CD8-positive, alpha-beta memory T cell (primary cell): ENCODE measurements at regions not wholly inside any gene's neighbourhood (a gene's known extent, or its start where the extent isn't known, plus 50 kb on each side); places are given as distances from the start of the nearest gene placed in this dataset.

Source experiments
- CTCF ChIA-PET: fragments of 350-600 bp; sonication (Branson Sonifier 250); formaldehyde crosslinking; loops from one replicate; lab custom pipeline; 2021; ENCODE audit warnings: antibody characterized with exemption; lab: Charles Lee
- POLR2A ChIA-PET: fragments of 350-600 bp; sonication (Branson Sonifier 250); formaldehyde crosslinking; loops from one replicate; lab custom pipeline; 2021; ENCODE audit warnings: antibody characterized with exemption; lab: Charles Lee
- DNase-seq, 5 donors: peaks; one replicate each; pipeline versions ENCODE4 v3.0.0 to v3.0.0-alpha.2; 2020 to 2022; ENCODE audit warnings: mixed read lengths in 1 of 5
- H3K27ac ChIP-seq: one replicate; pipeline ENCODE4 v1.7.0; 2013; ENCODE audit warnings: low read depth, mild to moderate bottlenecking, low read length, moderate library complexity
- H3K27me3 ChIP-seq: 2 replicates; pipeline ENCODE4 v1.7.0; 2013; ENCODE audit warnings: low read length, mild to moderate bottlenecking; ENCODE audit not compliant: insufficient read depth, poor library complexity, severe bottlenecking
- H3K36me3 ChIP-seq: 2 replicates; pipeline ENCODE4 v1.7.0; 2013; ENCODE audit warnings: mild to moderate bottlenecking, low read length, moderate library complexity; ENCODE audit not compliant: insufficient read depth
- H3K4me1 ChIP-seq: 2 replicates; pipeline ENCODE4 v1.7.0; 2013; ENCODE audit warnings: mild to moderate bottlenecking, low read length, moderate library complexity; ENCODE audit not compliant: insufficient read depth
- H3K4me3 ChIP-seq: 2 replicates; pipeline ENCODE4 v1.7.0; 2013; ENCODE audit warnings: mild to moderate bottlenecking, low read length
- H3K9me3 ChIP-seq: 2 replicates; pipeline ENCODE4 v1.7.0; 2013; ENCODE audit warnings: mild to moderate bottlenecking, low read length
- H3K27ac Mint-ChIP-seq, 8 donors: one replicate each; pipeline ENCODE4 v1.8.0; 2020 to 2021; ENCODE audit warnings: mixed read lengths in 8 of 8, mild to moderate bottlenecking in 6 of 8, inconsistent platforms in 3 of 8, moderate library complexity in 3 of 8
- H3K27me3 Mint-ChIP-seq, 2 donors: one replicate each; pipeline ENCODE4 v1.8.0; 2020 to 2021; ENCODE audit warnings: mixed read lengths in 2 of 2, mild to moderate bottlenecking in 1 of 2, moderate library complexity in 1 of 2
- H3K36me3 Mint-ChIP-seq, 3 donors: one replicate each; pipeline ENCODE4 v1.8.0; 2020 to 2021; ENCODE audit warnings: mixed read lengths in 3 of 3, inconsistent platforms in 1 of 3, mild to moderate bottlenecking in 1 of 3
- H3K4me1 Mint-ChIP-seq, 3 donors: one replicate each; pipeline ENCODE4 v1.8.0; 2020 to 2021; ENCODE audit warnings: mixed read lengths in 3 of 3, inconsistent platforms in 1 of 3, mild to moderate bottlenecking in 1 of 3
- H3K4me3 Mint-ChIP-seq, 7 donors: one replicate each; pipeline ENCODE4 v1.8.0; 2020 to 2021; ENCODE audit warnings: mixed read lengths in 7 of 7, mild to moderate bottlenecking in 6 of 7, moderate library complexity in 4 of 7, inconsistent platforms in 2 of 7
- H3K9me3 Mint-ChIP-seq, 5 donors: one replicate each; pipeline ENCODE4 v1.8.0; 2020 to 2022; ENCODE audit warnings: mixed read lengths in 5 of 5, mild to moderate bottlenecking in 3 of 5, moderate library complexity in 2 of 5, inconsistent platforms in 1 of 5

DNA sequence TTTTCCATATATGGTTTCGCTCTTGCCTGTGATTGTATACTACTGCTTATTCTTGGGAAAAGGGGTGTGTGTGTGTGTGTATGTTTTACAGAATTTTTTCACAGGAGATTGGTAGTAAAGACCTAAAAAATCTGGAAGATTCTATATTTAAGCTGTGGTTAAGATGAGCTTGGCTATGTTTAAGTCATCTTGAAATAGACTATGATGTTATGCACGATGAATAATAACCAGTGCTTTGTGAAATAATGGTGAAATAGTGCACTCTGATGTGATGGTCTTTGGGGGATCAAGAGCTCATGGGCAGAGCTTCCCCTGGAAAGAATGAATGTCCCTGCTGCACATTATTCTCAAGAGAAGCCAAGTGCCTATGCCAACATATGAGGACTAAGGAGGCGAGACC is 301.0 kb downstream of the ACTL7B start:
- CTCF ChIA-PET = no interaction called here

DNA sequence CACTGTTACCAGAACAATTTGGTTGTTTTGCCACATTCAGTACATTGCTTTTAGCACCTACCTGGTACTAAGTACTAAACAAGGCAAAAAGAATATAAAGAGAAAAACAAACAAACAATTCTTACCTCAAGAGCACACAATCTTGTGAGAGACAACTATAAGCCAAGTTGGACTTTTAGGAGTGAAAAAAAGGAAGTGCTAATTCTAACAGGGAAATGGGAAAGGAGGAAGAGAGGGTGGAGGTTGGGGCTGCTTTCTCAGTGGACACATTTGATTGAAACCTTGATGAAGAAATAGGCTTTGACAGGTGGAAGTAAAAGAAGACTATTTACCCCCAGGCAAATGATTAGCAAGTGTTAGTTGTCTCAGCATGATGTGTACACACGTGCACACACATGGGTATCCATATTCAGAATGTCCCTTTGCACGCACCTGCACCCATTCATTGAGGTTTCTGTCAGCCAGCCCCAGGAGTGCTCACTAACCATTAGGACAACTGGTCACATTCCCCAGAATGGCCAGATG is 302.6 kb downstream of the ACTL7B start:
- Histone ChIP-seq H3K4me3 (no peak overlapping the region), H3K4me1 (no peaks in the 10 kb centered on the region), H3K36me3 (no peaks in the 10 kb centered on the region), H3K27ac (no peak overlapping the region), H3K9me3 (no peaks in the 10 kb centered on the region), H3K27me3 (no peaks in the 10 kb centered on the region)
- CTCF ChIA-PET = no interaction called here
- Mint-ChIP-seq H3K27me3 (peaks cover 0 to 6% of the 10 kb centered on the region in 2 donors), H3K27ac (no peak overlapping the region), H3K9me3 (peaks cover 0 to 2% (median 0%) of the 10 kb centered on the region in 5 donors), H3K36me3 (no peaks in the 10 kb centered on the region), H3K4me1 (no peaks in the 10 kb centered on the region), H3K4me3 (no peak overlapping the region)
- POLR2A ChIA-PET = no interaction called here
- DNase-seq = no peak

More for the DNA sequence above, 301.0 kb downstream of the ACTL7B start:
- Histone ChIP-seq H3K9me3 (no peaks in the 10 kb centered on the region), H3K36me3 (no peaks in the 10 kb centered on the region), H3K4me3 (no peak overlapping the region), H3K4me1 (no peaks in the 10 kb centered on the region), H3K27me3 (no peaks in the 10 kb centered on the region), H3K27ac (no peak overlapping the region)
- H3K36me3 Mint-ChIP-seq = no peaks in the 10 kb centered on the region
- no peaks in the 10 kb centered on the region for H3K4me1 Mint-ChIP-seq
- H3K27ac Mint-ChIP-seq = no peak overlapping the region
- no peak overlapping the region for H3K4me3 Mint-ChIP-seq
- H3K9me3 Mint-ChIP-seq = peaks cover 0 to 2% (median 0%) of the 10 kb centered on the region in 5 donors
- DNase-seq = no peak
- peaks cover 0 to 6% of the 10 kb centered on the region in 2 donors for H3K27me3 Mint-ChIP-seq
- POLR2A ChIA-PET = no interaction called here

DNA sequence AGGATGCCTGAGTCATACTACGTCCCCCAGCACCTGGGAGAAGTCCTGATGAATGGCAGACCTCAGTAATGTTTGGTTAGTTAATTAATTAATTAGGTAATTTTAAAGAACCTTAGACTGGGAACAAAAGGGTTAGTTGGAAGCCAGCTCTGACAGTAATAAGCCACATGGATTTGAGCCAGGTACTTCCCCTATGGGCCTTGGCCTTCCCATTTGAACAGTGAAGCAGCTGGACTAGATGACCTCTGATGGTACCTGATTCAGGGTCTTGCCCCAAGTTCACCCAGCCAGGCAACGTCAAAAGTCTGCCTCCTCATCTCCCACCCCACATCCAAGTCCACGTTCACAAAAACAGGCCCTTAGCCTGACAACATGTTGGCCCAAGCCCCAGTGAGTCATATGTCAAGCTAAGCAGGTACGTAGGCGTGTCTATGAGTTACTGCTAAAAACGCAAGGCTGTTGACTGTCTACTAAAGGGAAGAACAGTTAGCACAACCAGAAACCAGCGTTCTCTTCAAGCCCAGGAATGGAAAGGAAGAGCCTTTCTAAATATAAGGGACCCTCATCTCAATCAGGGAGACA is 303.2 kb downstream of the ACTL7B start:
- no peaks in the 10 kb centered on the region for H3K4me1 Mint-ChIP-seq
- Histone ChIP-seq H3K27ac (no peak overlapping the region), H3K4me3 (no peak overlapping the region), H3K9me3 (no peaks in the 10 kb centered on the region), H3K4me1 (no peaks in the 10 kb centered on the region), H3K27me3 (no peaks in the 10 kb centered on the region), H3K36me3 (no peaks in the 10 kb centered on the region)
- H3K36me3 Mint-ChIP-seq = no peaks in the 10 kb centered on the region
- H3K27ac Mint-ChIP-seq = no peak overlapping the region
- POLR2A ChIA-PET = no interaction called here
- CTCF ChIA-PET = no interaction called here
- H3K9me3 Mint-ChIP-seq = peaks cover 0 to 2% (median 0%) of the 10 kb centered on the region in 5 donors
- H3K4me3 Mint-ChIP-seq = no peak overlapping the region
- DNase-seq = no peak
- H3K27me3 Mint-ChIP-seq = peaks cover 0 to 6% of the 10 kb centered on the region in 2 donors

GRCh38 chr9:108551030-108551841 is 304.6 kb downstream of the ACTL7B start:
- no peaks in the 10 kb centered on the region for H3K4me1 ChIP-seq
- no peak overlapping the region for H3K27ac ChIP-seq
- H3K4me3 ChIP-seq = no peak overlapping the region
- CTCF ChIA-PET = no interaction called here
- no peak for DNase-seq
- H3K9me3 Mint-ChIP-seq = peaks cover 0 to 2% (median 0%) of the 10 kb centered on the region in 5 donors
- peaks cover 0 to 6% of the 10 kb centered on the region in 2 donors for H3K27me3 Mint-ChIP-seq
- H3K27me3 ChIP-seq = no peaks in the 10 kb centered on the region
- H3K9me3 ChIP-seq = no peaks in the 10 kb centered on the region
- no peaks in the 10 kb centered on the region for H3K36me3 ChIP-seq
- peak overlapping the region in 1 of 8 donors; percentile 43 for H3K27ac Mint-ChIP-seq
- no peaks in the 10 kb centered on the region for H3K4me1 Mint-ChIP-seq
- no peaks in the 10 kb centered on the region for H3K36me3 Mint-ChIP-seq
- POLR2A ChIA-PET = no interaction called here
- no peak overlapping the region for H3K4me3 Mint-ChIP-seq

GRCh38 chr9:108550106-108550505 is 305.7 kb downstream of the ACTL7B start:
- H3K4me3 Mint-ChIP-seq = peak overlapping the region in 1 of 7 donors; percentile 13
- H3K27ac ChIP-seq = no peak overlapping the region
- H3K27ac Mint-ChIP-seq = no peak overlapping the region
- peaks cover 0 to 6% of the 10 kb centered on the region in 2 donors for H3K27me3 Mint-ChIP-seq
- peaks cover 0 to 2% (median 0%) of the 10 kb centered on the region in 5 donors for H3K9me3 Mint-ChIP-seq
- ChIA-PET CTCF (no interaction called here), POLR2A (no interaction called here)
- H3K36me3 Mint-ChIP-seq = no peaks in the 10 kb centered on the region
- H3K4me3 ChIP-seq = no peak overlapping the region
- H3K4me1 Mint-ChIP-seq = no peaks in the 10 kb centered on the region
- H3K36me3 ChIP-seq = no peaks in the 10 kb centered on the region
- no peaks in the 10 kb centered on the region for H3K9me3 ChIP-seq
- no peaks in the 10 kb centered on the region for H3K4me1 ChIP-seq
- no peaks in the 10 kb centered on the region for H3K27me3 ChIP-seq
- no peak for DNase-seq

DNA sequence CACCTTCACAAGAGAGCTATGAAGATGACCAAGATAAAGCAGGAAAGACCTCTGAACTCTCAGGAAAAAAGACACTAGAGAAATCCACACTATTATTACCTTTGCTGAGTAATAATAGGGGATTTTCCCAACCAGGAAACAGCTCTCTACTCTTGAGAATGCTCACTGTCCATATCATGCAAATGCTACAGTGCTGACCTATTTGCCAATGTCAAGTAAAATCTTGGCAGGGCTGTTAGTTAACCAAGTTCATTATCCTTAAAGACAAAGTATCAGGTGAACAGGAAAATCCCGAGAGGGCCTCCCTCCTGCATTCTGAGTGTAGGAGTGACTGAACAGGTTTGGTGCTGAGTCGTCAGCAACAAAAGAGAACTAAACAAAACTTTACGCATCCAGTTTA is 306.6 kb downstream of the ACTL7B start:
- Histone ChIP-seq H3K4me1 (no peaks in the 10 kb centered on the region), H3K9me3 (no peaks in the 10 kb centered on the region), H3K36me3 (no peaks in the 10 kb centered on the region), H3K27me3 (no peaks in the 10 kb centered on the region), H3K27ac (no peak overlapping the region), H3K4me3 (no peak overlapping the region)
- DNase-seq = no peak
- ChIA-PET CTCF (no interaction called here), POLR2A (no interaction called here)
- no peaks in the 10 kb centered on the region for H3K4me1 Mint-ChIP-seq
- no peaks in the 10 kb centered on the region for H3K36me3 Mint-ChIP-seq
- H3K27ac Mint-ChIP-seq = no peak overlapping the region
- peaks cover 0 to 2% (median 0%) of the 10 kb centered on the region in 5 donors for H3K9me3 Mint-ChIP-seq
- no peak overlapping the region for H3K4me3 Mint-ChIP-seq
- H3K27me3 Mint-ChIP-seq = peaks cover 0 to 2% of the 10 kb centered on the region in 2 donors

GRCh38 chr9:108547411-108548135 is 308.2 kb downstream of the ACTL7B start:
- Mint-ChIP-seq H3K4me1 (no peaks in the 10 kb centered on the region), H3K4me3 (no peak overlapping the region), H3K36me3 (no peaks in the 10 kb centered on the region), H3K9me3 (peaks cover 0 to 2% (median 0%) of the 10 kb centered on the region in 5 donors), H3K27me3 (peaks cover 0 to 2% of the 10 kb centered on the region in 2 donors), H3K27ac (no peak overlapping the region)
- Histone ChIP-seq H3K9me3 (no peaks in the 10 kb centered on the region), H3K4me1 (no peaks in the 10 kb centered on the region), H3K4me3 (no peak overlapping the region), H3K36me3 (no peaks in the 10 kb centered on the region), H3K27me3 (no peaks in the 10 kb centered on the region), H3K27ac (no peak overlapping the region)
- ChIA-PET POLR2A (no interaction called here), CTCF (no interaction called here)
- no peak for DNase-seq

GRCh38 chr9:108546215-108546614 is 309.6 kb downstream of the ACTL7B start:
- H3K36me3 ChIP-seq = no peaks in the 10 kb centered on the region
- H3K4me3 ChIP-seq = no peak overlapping the region
- no peaks in the 10 kb centered on the region for H3K4me1 ChIP-seq
- H3K27me3 Mint-ChIP-seq = peaks cover 0 to 2% of the 10 kb centered on the region in 2 donors
- no peak overlapping the region for H3K4me3 Mint-ChIP-seq
- H3K27me3 ChIP-seq = no peaks in the 10 kb centered on the region
- H3K9me3 Mint-ChIP-seq = peaks cover 0 to 2% (median 0%) of the 10 kb centered on the region in 5 donors
- no peaks in the 10 kb centered on the region for H3K4me1 Mint-ChIP-seq
- H3K27ac ChIP-seq = no peak overlapping the region
- no peaks in the 10 kb centered on the region for H3K9me3 ChIP-seq
- no peaks in the 10 kb centered on the region for H3K36me3 Mint-ChIP-seq
- no peak for DNase-seq
- CTCF ChIA-PET = no interaction called here
- POLR2A ChIA-PET = no interaction called here
- H3K27ac Mint-ChIP-seq = no peak overlapping the region
